Stimulated activated naive CD4-positive, alpha-beta T cell (primary cell): ENCODE measurements at regions not wholly inside any gene's neighbourhood (a gene's known extent, or its start where the extent isn't known, plus 50 kb on each side); places are given as distances from the start of the nearest gene placed in this dataset.
"Not testable (repeated sequence)": the region's sequence is repeated elsewhere in the genome, so short reads cannot be mapped to it uniquely, and the experiment has no call there.

Experiments
- DNase-seq, 6 experiments: peaks; one replicate each; lab custom pipeline; 2025; lab: John Stamatoyannopoulos, UW

DNA sequence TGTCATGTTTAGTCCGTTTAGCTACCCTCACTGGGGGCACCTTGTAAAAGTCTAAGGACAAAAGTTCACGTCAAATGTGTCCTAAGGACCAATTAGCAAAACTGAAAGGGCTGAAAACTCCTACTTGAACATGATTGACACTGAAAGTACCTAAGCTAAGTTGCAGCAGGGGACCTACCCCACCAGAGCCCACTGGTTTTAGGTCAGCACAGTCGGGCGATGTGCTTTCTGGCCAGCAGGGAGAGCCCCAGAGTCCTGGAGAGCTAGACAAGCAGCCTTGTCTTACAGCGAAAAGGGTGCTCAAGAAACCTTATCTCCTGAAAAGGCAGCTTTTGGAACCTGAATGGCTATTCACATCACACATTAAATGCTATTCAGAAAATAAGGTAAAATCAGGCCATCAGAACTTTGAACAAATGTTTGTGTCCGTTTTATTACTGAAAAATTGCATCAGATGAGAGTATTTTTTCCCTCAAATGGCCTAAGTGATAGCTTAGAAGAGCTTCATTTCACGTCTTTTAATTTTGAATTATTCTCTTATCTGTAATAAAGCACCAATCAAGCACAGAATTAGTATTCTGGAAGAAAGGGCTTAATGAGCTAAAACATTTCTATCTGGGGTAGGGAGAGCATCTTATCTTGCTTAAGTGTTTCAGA is 52.2 kb upstream of the MKI67 start:
- DNase-seq = peak in 3 of 6 experiments; percentile 5 to 17 (median 9)

DNA sequence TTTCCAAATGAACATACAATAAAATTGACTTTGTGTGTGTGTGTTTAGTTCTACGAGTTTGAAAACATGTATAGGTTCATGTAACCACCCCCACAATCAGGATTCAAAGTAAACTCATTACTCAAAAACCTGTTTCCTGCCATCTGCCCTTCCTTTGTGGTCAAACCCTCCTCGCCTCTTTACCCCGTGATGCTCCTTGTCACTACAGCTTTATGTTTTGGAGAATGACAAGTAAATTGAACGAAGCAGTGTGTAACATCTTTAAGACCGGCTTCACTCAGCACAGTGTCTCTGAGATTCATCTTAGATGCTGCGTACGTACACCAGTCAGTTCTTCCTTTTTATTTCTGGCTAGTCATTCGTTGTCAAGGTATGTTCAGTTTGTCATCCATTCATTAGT is 54.6 kb upstream of the MKI67 start:
- peak in 4 of 6 experiments; percentile 8 to 71 (median 66) for DNase-seq

DNA sequence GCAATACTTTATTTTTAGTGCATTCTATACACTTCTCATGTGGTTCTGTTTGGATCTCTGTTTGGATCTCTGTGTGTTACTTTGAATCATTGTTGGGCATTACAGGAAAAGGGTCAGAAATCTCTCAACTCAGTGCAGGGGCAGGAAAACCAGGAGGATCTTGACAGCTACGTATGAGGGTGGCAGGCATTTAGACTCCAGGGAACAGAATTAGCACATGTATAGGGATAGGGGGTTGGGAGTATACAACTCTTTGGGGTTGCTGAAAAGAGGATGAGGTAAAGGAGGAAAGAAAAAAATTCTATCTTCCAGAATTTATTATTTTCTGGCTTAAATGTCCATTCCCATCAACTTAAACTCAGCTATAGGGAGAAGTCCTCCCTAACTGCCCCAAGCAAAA is 59.4 kb upstream of the MKI67 start:
- DNase-seq = no peak

DNA sequence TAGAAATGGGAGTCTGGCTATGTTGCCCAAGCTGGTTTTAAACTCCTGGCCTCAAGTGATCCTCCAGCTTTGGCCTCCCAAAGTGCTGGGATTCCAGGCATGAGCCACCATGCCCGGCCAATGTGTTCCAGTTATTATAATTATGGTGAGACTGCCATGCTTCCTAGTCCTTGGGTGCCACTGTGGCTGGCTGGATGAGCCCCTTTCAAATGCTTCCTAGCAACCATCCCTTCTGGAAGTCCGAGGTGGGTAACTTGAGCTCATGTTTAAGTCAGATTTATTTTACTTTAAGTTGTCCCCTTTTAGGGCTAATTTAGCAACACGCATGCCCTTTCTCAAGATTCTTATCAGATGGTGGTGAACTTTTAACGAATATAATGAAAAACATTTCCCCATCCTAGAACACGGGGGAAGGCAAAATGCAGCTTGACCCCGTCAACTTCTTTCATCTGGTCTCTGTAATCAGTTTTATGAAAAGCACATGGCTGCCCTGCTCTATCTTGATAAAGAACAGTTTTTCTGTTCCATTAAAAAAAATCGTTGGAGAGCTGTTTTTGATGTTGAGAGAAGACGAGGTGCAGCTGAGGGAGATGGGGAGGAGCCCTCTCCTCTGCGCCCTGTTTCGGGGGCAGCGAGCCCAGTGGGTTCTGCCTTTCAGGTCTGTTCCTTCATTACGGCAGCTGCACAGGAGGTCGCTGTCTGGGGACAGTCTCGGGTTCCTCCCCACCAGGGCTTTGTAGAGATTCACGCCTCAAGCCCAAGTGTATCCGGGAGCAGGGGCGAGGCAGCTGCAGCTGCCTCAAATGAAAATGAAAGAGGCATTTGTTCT is 61.0 kb upstream of the MKI67 start:
- peak in 2 of 6 experiments; percentile 3 to 9 for DNase-seq

DNA sequence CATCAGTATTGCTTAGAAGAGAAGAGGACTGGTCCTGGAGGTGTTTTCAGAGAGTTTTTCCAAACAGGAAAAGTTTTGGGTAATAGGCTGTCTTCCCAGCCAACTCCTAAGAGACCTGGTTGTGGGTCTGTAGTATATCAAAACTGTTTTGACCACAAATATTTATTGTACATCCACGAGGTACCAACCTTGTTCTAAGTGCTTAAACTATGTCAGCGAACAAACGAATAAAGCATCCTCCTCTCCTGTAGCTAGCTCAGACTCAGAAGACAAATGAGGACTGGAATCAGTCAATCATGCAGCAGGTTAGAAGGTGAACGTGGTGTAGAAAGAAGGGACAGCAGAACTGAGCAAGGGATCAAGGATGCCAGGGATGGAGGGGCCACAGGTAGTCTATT is 61.6 kb upstream of the MKI67 start:
- DNase-seq = peak in 1 of 6 experiments; percentile 9

DNA sequence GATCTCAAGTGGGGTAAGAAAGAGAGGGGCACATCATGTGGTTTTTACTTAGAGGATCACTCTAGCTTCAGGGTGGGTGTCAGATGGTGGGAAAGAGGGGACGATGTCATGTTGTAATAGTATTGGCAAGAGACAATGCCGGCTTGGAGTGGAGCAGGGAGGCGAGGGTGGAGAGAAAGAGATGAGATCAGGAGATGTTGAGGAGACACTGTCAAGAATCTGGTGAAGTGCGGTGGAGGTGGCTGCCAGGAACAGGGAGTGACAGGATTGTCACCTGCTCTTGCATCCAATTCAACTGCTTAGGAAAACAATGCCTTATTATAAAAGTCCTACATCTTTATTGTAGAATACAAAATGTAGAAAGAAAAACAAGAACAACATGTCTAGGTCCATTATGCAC is 63.0 kb upstream of the MKI67 start:
- no peak for DNase-seq

DNA sequence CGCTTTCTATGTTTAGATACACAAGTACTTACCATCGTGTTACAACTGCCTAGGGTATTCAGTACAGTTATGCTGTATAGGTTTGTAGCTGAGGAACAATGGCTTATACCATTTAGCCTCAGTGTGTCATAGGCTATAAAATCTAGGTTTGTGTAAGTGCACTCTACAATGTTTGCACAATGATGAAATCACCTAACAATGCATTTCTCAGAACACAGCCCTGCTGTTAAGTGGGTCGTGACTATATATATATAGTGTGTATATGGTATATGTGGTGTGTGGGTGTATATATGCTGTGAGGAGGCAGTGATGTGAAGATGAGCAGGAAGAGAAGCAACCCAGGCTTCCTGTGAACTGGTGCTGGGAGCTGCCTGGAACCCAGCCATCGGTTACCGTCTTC is 65.6 kb upstream of the MKI67 start:
- DNase-seq = no peak

DNA sequence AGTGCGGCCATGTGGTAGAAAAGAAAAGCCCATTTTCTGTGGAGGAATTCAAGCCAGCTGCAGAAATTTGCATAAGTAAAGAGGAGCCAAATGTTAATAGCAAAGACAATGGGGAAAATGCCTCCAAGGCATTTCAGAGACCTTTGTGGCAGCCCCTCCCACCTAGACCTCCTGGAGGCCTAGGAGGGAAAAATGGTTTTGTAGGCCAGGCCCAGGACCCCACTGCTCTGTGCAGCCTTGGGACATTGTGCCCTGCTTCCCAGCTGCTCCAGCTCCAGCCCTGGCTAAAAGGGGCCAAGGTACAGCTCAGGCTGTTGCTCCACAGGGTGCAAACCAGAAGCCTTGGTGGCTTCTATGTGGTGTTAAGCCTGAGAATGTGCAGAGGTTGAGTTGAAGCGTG is 75.6 kb upstream of the MKI67 start:
- not testable (repeated sequence) for DNase-seq

DNA sequence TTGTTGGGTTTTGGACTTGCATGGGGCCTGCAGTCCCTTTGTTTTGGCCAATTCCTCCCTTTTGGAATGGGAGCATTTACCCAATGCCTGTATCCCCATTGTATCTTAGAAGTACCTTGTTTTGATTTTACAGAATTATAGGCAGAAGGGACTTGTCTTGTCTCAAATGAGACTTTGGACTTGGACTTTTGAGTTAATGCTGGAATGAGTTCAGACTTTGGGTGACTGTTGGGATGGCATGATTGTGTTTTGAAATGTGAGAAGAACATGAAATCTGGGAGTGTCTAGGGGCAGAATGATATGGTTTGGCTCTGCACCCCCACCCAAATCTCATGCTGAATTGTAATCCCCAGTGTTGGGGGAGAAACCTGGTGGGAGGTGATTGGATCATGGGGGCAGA is 76.8 kb upstream of the MKI67 start:
- no peak for DNase-seq

DNA sequence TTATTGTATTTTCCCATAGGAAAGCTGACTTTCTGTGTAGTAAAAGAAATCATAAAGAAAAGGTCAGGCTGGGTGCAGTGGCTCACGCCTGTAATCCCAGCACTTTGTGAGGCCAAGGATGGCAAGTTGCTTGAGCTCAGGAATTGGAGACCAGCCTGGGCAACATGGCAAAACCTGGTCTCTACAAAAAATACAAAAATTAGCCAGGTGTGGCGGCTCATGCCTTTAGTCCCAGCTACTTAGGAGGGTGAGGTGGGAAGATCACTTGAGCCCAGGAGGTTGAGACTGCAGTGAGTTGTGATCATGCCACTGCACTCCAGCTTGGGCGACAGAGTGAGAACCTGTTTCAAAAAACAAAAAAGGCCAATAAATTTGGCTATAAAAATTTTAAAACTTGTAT is 79.4 kb upstream of the MKI67 start:
- not testable (repeated sequence) for DNase-seq

DNA sequence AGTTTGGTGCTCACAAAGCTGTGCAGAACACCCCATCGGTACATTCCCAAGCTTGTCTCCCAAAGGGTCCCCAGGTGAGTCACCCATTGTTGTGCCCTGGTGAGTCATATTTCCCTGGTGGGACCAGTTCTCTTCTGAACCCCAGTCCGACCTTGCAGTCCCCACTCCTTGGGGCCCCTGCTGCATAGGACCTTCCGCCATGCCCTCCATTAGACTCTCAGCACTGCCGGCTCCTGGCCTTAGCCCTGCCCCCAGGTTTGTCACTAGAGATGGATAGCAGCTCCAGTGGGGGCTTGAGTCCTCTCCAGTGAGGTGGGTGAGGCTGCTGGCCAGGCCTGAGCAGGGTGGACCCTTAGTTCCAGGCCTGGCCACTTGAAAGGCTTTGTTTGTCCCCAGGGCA is 80.5 kb upstream of the MKI67 start:
- no peak for DNase-seq

DNA sequence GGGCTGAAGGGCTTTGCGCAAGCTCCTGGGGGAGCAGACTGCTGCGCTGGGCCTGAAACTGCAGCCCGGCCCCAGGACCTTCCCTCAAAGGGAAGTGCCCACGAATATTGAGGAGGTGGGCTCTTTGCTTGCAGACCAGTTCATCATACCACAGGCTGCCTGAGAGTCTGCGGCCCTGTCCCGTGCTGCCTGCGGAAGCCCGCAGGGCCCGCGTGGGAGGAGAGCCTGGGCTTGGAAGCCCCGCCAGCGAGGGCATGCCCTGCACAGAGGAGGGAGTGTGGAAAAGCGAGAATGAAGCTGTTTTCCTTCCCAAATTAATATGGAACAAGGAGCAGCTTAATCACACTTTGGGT is 83.6 kb upstream of the MKI67 start:
- no peak for DNase-seq

DNA sequence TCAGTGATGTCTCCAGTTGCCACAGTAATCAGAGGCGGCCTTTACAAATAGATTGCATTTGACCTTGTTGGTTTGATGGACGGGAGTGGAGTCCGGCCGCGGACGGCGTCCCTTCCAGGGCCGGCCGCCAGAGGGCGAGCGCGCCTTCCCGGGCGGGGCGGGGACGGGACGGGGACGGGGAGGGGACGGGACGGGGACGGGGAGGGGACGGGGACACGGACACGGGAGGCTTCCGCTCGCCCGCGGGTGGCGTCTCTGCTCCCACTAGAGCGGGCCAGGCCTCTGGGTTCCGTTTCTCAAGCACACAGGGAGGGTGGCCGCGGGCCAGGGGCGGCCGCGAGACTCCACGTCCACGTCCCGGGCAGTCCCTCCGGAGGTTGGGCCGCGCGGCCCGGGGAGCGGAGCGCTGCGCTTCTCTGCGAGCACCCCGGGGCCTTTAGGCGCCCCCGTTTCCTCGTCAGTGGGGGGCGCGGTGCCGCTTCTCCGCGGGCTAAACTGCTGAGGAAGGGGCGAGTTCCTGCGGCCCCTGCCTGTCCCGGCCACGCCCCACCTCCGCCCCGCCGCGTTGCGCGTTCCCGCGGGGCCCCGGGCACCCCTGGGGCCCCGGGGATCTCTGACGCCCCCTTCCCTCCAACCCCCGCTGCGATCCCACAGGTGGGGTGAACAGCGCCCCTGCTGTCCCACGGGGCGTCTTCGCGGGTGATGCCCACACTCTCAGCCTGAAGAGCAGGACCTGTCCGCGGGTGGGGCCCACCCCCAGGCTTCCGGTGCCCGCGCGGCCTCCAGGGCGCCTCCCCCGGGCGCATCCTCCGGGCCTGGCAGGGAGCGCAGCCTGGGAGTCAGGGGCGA is 84.2 kb upstream of the MKI67 start:
- peak; percentile 52 to 74 (median 68) for DNase-seq

DNA sequence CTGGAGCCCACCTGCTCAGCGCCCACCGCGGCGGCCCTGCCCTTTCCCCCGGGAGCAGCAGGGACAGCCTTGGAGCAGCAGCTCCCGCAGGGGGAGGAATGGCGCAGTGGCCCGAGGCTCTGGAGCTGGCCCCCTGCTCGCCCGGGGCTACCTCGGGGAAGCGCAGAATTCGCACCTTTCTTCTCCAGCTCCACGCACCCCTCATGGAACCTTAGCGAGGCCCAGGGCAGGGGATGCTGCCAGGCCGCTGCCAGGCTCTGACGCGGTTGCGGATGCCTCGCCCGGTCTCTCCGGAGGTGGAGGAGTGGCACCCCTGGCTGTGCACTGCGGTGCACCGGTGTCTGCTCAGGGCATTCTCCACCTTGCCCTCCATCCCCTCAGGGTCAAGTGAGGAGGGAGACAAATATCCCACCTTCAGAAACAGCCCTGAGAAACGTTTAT is 84.9 kb upstream of the MKI67 start:
- peak in 3 of 6 experiments; percentile 12 to 47 (median 19) for DNase-seq

DNA sequence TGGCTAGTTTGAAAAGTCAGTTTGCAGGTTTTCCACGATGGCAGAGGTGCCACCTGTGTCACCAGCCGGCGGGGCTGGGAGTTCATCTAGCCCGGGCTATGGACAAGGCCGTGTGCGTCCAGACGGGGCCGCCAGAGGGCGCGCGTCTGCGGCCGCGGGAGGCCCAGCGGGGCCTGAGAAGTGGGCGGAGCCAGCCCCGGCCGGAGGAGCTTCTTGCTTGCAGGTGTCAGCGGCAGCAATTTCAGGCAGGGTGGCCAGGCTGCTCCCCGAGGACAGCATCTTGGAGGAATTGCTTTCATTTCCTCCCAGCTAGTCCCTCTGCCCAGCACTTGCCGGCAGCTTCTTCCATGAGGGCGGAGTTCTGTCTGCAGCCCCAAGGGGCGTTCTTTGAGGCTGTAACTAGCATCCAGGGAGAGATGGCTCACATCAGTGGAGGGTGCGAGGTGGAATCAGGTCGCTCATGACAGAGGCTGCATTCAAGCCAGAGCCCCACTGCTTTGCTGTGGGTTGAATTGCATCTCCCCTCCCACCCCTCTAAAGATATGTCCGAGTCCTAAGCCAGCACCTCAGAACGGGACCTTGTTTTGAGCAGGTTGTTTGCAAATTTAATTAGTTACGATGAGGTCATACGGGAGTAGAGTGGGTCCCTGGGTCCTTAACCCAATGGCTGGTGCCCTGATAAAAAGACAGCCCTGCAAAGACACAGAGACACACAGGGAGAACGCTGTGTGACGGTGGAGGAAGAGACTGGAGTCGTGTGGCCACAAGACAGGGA is 85.9 kb upstream of the MKI67 start:
- peak; percentile 44 to 79 (median 71) for DNase-seq

DNA sequence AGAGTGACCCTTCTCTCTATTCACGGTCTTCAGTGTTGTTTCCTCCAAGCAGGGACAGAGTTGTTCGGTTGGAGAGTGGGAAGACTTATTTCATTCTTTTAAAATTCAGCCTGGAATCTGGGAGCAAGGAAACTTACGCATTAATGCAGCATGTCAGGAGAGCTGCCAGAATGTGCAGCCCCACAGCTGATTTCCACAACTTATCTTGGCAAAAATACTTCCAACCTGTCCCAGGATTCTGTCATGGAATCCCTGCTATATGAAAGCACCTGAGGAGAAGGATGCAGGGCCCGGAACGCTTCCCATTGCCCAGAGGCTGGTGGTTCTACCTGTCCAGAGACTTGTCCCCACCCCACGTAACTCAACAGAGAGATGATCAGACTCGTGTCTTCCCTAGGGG is 86.9 kb upstream of the MKI67 start:
- no peak for DNase-seq

DNA sequence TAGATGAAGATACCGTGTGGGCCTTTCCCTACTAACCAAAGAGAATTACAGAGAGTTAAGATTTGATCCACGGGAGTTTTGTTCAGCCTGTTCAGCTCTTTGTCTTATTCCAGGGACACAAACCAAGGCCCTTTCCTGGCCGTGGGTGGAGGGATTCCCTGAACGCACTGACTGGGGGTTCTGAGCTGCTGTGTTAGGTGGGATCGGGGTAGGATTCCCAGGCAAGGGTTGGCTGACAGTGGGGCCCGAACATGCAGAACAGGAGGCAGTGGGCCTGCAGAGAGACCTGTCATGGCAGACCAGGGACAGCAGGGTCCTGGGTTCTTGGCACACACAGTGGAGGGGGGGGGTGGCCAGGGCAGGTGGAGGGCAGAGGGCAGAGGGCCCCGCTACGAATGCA is 89.5 kb upstream of the MKI67 start:
- DNase-seq = no peak

DNA sequence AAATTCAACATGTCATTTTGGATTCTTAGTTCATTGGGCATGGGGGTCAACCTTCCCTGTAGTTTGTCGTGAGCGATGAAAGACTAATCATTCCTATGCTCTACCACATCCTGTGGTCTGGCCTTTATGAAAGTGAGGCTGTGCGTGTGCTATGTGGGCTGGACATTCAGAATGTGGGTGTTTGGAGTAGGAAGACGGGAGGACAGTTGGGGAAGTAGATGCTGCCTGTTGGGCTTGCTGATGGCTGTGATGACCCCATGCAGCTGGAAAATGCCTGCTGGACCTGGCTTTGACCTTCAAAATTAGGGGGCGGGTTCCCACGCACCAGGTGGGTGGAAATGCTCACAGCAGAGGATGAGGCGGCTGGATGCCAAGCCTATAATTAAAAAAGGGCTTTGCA is 90.9 kb upstream of the MKI67 start:
- DNase-seq = no peak

DNA sequence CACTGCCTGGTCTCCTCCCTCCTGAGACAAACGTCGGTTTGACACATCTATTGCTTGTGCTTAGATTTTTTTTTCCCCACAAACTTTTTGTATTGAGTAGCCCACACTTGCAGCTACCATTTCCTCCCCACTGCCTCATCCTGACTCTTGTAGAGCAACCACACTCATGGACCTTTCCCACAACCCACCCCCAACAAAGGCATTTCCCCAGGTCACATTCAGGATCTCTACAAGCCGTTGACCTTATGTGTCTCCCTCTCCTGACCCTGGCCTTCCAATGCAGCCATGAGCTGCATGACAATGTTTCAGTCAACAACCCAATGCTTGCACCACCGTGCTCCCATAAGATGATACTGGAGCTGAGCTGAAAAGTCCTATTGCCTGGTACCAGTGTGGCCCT is 91.9 kb upstream of the MKI67 start:
- no peak for DNase-seq

DNA sequence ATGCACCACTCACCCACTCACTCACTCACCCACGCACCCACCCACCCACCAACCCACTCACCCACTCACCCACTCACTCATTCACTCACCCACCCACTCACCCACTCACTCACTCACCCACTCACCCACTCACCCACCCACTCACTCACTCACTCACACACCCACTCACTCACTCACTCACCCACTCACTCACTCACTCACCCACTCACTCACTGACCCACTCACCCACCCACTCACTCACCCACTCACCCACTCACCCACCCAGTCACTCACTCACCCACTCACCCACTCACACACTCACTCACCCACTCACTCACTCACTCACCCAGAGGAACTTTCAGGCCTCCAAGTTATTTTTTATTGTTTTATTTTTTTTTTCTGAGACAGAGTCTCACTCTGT is 93.1 kb upstream of the MKI67 start:
- no peak for DNase-seq

DNA sequence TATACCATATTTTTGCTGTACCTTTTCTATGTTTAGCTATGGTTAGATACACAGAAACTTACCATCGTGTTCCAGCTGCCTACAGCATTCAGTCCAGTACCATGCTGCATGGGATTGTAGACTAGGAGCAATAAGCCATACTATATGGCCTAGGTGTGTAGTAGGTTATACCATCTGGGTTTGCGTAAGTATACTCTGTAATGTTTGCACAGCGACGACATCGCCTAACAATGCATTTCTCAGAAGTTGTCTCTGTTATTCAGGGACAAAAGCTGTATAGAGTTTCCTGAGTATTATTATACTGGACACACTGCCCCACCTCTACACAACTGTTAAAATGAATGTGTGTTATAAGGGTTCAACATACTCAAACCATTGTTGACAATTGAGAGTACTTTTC is 93.8 kb upstream of the MKI67 start:
- no peak for DNase-seq

DNA sequence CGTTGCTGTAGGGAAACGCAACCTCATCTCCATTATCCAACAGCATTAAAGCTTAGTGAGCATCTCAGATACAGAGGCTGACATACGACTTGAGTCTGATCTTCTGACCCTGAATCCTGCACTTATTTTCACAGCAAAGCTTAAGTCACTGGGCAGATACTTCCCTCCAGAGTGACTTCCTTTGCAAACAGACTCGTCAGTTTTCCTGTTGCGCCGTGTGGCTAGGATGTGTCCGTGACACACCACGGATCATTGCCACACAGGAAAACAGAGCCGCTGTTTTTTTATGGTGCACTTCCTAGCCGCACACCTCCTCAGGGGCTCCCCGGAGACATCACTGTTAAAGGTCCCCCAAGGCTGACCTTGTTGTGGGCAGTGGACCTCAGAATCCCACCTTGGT is 94.9 kb upstream of the MKI67 start:
- no peak for DNase-seq
